Ovary (tissue), 3 donors: ENCODE measurements at regions not wholly inside any gene's neighbourhood (a gene's known extent, or its start where the extent isn't known, plus 50 kb on each side); places are given as distances from the start of the nearest gene placed in this dataset.

Experiments
- CTCF ChIP-seq, 3 donors: fragments of 450-650 bp in 2 of 3; fragments of 200-600 bp in 1 of 3; IDR thresholded peaks; one replicate each; pipeline versions ENCODE4 v1.5.1 to v1.8.0; 2016 to 2022; ENCODE audit warnings: antibody characterized with exemption in 3 of 3, mild to moderate bottlenecking in 1 of 3
- POLR2A ChIP-seq: fragments of 450-650 bp; IDR thresholded peaks from one replicate; pipeline ENCODE4 v1.6.1; 2017; ENCODE audit warnings: antibody characterized with exemption, mild to moderate bottlenecking, moderate library complexity
- donor health status: DM: no; HTN: no; CAD: no.

GRCh38 chr12:124496584-124496983, 70.8 kb downstream of the NCOR2 start:
- TF ChIP-seq POLR2A (no peak), CTCF (IDR thresholded peaks at IDR 0.05) (no peak)
